Naive thymus-derived CD4-positive, alpha-beta T cell (primary cell): ENCODE measurements at regions not wholly inside any gene's neighbourhood (a gene's known extent, or its start where the extent isn't known, plus 50 kb on each side); places are given as distances from the start of the nearest gene placed in this dataset.
A peak's percentile ranks its signal among the peaks of the same experiment; 100 is the strongest.

ENCODE experiments used
- ATAC-seq: fragments of 150-1000 bp; cut with Tn5 transposase; 2 replicates; pipeline ENCODE4 v1.10.0; 2021; ENCODE audit warnings: mild to moderate bottlenecking, moderate library complexity
- CTCF ChIA-PET: fragments of 350-600 bp; sonication (Branson Sonifier 250); formaldehyde crosslinking; loops from one replicate; lab custom pipeline; 2021; ENCODE audit warnings: antibody characterized with exemption; lab: Charles Lee
- POLR2A ChIA-PET: fragments of 350-600 bp; sonication (Branson Sonifier 250); formaldehyde crosslinking; loops from one replicate; lab custom pipeline; 2021; ENCODE audit warnings: antibody characterized with exemption, inconsistent platforms; lab: Charles Lee
- DNase-seq, 9 donors: peaks; one replicate each; pipeline versions ENCODE4 v3.0.0 to v3.0.0-alpha.2; 2020 to 2022; ENCODE audit warnings: mixed read lengths in 1 of 9
- H3K27ac ChIP-seq: one replicate; pipeline ENCODE4 v1.7.0; 2013; ENCODE audit warnings: mild to moderate bottlenecking, low read depth, low read length, moderate library complexity
- H3K27me3 ChIP-seq, 2 donors: one replicate each; pipeline ENCODE4 v1.7.0; 2013; ENCODE audit warnings: low read length in 2 of 2, mild to moderate bottlenecking in 2 of 2, moderate library complexity in 2 of 2; ENCODE audit not compliant: control insufficient read depth in 2 of 2, insufficient read depth in 2 of 2
- H3K36me3 ChIP-seq, 3 experiments: 1 replicate in 2 of 3; 2 replicates in 1 of 3; pipeline ENCODE4 v1.7.0; 2013; ENCODE audit warnings: low read length in 3 of 3, mild to moderate bottlenecking in 3 of 3, moderate library complexity in 1 of 3; ENCODE audit not compliant: insufficient read depth in 3 of 3, control insufficient read depth in 2 of 3
- H3K4me1 ChIP-seq, 2 donors: one replicate each; pipeline ENCODE4 v1.7.0; 2013; ENCODE audit warnings: low read length in 2 of 2, mild to moderate bottlenecking in 2 of 2, moderate library complexity in 1 of 2; ENCODE audit not compliant: control insufficient read depth in 2 of 2, insufficient read depth in 2 of 2
- H3K4me3 ChIP-seq: 2 replicates; pipeline ENCODE4 v1.7.0; 2013; ENCODE audit warnings: mild to moderate bottlenecking, low read length
- H3K9me3 ChIP-seq, 3 experiments: 1 replicate in 2 of 3; 2 replicates in 1 of 3; pipeline ENCODE4 v1.7.0; 2013; ENCODE audit warnings: low read length in 3 of 3; ENCODE audit not compliant: control insufficient read depth in 2 of 3
- H3K27ac Mint-ChIP-seq, 9 donors: one replicate each; pipeline ENCODE4 v1.8.0; 2020 to 2022; ENCODE audit warnings: mixed read lengths in 9 of 9, mild to moderate bottlenecking in 8 of 9, moderate library complexity in 5 of 9, inconsistent platforms in 2 of 9
- H3K27me3 Mint-ChIP-seq, 5 donors: one replicate each; pipeline ENCODE4 v1.8.0; 2021 to 2022; ENCODE audit warnings: mixed read lengths in 5 of 5, mild to moderate bottlenecking in 1 of 5
- H3K36me3 Mint-ChIP-seq, 5 donors: one replicate each; pipeline ENCODE4 v1.8.0; 2020 to 2022; ENCODE audit warnings: mixed read lengths in 5 of 5, mild to moderate bottlenecking in 3 of 5, inconsistent platforms in 1 of 5
- H3K4me1 Mint-ChIP-seq, 7 donors: one replicate each; pipeline ENCODE4 v1.8.0; 2020 to 2022; ENCODE audit warnings: mixed read lengths in 7 of 7, mild to moderate bottlenecking in 3 of 7, inconsistent platforms in 1 of 7
- H3K4me3 Mint-ChIP-seq, 10 donors: one replicate each; pipeline ENCODE4 v1.8.0; 2020 to 2022; ENCODE audit warnings: mild to moderate bottlenecking in 10 of 10, mixed read lengths in 10 of 10, moderate library complexity in 6 of 10, inconsistent platforms in 2 of 10
- H3K9me3 Mint-ChIP-seq, 11 donors: one replicate each; pipeline ENCODE4 v1.8.0; 2020 to 2022; ENCODE audit warnings: mixed read lengths in 11 of 11, mild to moderate bottlenecking in 4 of 11, inconsistent platforms in 1 of 11, moderate library complexity in 1 of 11
- intact Hi-C, 2 donors: fragments of 100-400 bp; cut with micrococcal nuclease; formaldehyde crosslinking; loops; one replicate each; pipeline ENCODE4 v1.15.1; 2023

DNA sequence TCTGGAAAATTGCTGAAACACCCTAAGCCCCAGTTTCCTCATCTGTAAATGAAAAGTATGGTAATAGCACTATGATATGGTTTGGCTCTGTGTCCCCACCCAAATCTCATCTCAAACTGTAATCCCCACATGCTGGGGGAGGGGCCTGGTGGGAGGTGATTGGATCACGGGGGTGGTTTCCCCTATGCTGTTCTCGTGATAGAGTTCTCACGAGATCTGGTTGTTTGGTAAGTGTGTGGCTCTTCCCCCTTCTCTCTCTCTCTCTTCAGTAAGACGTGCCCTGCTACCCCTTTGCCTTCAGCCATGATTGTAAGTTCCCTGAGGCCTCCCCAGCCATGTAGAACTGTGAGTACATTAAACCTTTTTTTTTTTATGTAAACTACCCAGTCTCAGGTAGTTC, 490.7 kb downstream of the TMEM114 start:
- H3K4me1 Mint-ChIP-seq: no peaks in the 10 kb centered on the region
- ATAC-seq (no peak), DNase-seq (no peak)
- H3K4me3 ChIP-seq: no peak overlapping the region
- H3K27me3 Mint-ChIP-seq: no peaks in the 10 kb centered on the region
- ChIA-PET POLR2A (no interaction called here), CTCF (no interaction called here)
- H3K27me3 ChIP-seq: no peaks in the 10 kb centered on the region
- H3K9me3 Mint-ChIP-seq: peaks cover 7 to 33% (median 14%) of the 10 kb centered on the region in 11 donors
- intact Hi-C loops: no loop called here
- H3K27ac Mint-ChIP-seq: no peak overlapping the region
- no peaks in the 10 kb centered on the region for H3K4me1 ChIP-seq
- no peaks in the 10 kb centered on the region for H3K36me3 Mint-ChIP-seq
- no peak overlapping the region for H3K4me3 Mint-ChIP-seq
- no peaks in the 10 kb centered on the region for H3K36me3 ChIP-seq
- no peak overlapping the region for H3K27ac ChIP-seq
- H3K9me3 ChIP-seq: no peaks in the 10 kb centered on the region

DNA sequence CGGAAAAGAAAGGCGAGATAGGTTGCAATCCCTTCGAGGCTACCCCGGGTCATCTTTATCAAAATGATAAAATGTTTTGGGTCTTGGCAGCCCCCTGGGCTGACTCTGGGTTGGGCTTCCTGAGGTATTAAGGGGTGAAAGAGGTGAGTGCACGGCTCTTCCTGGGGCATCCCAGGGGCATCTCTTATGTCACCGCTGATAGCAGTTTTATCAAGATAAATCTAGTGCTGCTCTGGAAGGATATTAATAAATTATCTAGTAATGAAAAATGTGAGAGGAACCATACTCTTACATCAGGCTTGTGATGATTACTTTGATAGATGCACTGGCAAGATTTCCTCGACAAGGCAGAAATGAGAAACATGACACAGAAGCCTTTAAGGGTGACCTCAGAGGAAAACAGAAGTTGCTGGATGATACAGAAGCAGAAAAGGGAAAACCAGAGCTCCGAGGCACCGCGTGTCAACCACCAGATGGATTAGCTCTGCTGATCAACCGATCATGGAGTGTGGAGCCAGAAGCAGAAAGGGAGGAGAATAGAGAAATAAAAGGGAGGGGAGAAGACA, 491.3 kb downstream of the TMEM114 start:
- Mint-ChIP-seq H3K27ac (peak overlapping the region in 1 of 9 donors; percentile 23), H3K27me3 (no peaks in the 10 kb centered on the region), H3K36me3 (no peaks in the 10 kb centered on the region), H3K9me3 (peaks cover 7 to 34% (median 15%) of the 10 kb centered on the region in 11 donors), H3K4me3 (no peak overlapping the region), H3K4me1 (no peaks in the 10 kb centered on the region)
- intact Hi-C loops: no loop called here
- no peaks in the 10 kb centered on the region for H3K9me3 ChIP-seq
- CTCF ChIA-PET: no interaction called here
- POLR2A ChIA-PET: no interaction called here
- H3K36me3 ChIP-seq: no peaks in the 10 kb centered on the region
- H3K4me3 ChIP-seq: no peak overlapping the region
- no peaks in the 10 kb centered on the region for H3K27me3 ChIP-seq
- H3K4me1 ChIP-seq: no peaks in the 10 kb centered on the region
- ATAC-seq (no peak), DNase-seq (no peak)
- H3K27ac ChIP-seq: no peak overlapping the region

DNA sequence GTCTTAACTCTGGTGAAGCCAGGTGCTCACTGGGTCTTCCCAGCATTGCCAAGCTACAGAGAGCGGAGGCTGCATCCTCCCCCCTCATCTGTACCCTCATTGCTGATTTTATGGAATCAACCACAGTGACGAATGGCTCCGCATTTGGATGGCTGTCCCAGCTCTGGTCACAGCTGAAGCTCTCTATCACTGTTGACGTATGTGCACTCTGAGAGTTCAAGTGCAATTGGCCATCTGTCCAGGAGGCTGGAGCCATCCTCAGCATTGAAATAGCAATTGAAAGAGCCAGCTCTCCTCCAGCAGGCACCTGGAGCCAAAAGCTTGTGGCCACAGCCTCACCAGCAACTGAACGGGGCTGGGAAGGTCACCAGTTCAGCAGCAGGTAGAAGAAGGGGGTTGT, 494.1 kb downstream of the TMEM114 start:
- Histone ChIP-seq H3K4me1 (no peaks in the 10 kb centered on the region), H3K9me3 (no peaks in the 10 kb centered on the region), H3K27ac (no peak overlapping the region), H3K27me3 (no peaks in the 10 kb centered on the region), H3K4me3 (no peak overlapping the region), H3K36me3 (no peaks in the 10 kb centered on the region)
- intact Hi-C loops: no loop called here
- no peak overlapping the region for H3K27ac Mint-ChIP-seq
- no peaks in the 10 kb centered on the region for H3K4me1 Mint-ChIP-seq
- DNase-seq (no peak), ATAC-seq (no peak)
- peaks cover 9 to 25% (median 15%) of the 10 kb centered on the region in 11 donors for H3K9me3 Mint-ChIP-seq
- no peaks in the 10 kb centered on the region for H3K36me3 Mint-ChIP-seq
- ChIA-PET POLR2A (no interaction called here), CTCF (no interaction called here)
- no peak overlapping the region for H3K4me3 Mint-ChIP-seq
- H3K27me3 Mint-ChIP-seq: no peaks in the 10 kb centered on the region

DNA sequence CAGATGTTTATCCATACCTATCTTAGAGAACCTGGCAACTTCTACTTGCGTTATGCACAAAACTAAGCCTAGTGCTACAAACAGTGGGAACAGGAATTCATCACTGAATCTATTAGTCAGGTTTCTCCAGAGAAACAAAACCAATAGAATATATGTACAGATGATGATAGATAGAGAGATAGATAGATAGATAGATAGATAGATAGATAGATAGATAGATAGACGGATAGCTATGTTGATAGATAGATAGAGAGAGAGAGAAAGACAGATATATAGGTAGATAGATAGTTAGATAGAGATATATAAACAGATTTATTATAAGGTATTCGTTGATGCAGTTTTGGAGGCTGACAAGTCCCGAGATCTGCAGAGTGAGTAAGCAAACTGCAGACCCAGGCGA, 495.6 kb downstream of the TMEM114 start:
- H3K27ac Mint-ChIP-seq: no peak overlapping the region
- Histone ChIP-seq H3K27ac (no peak overlapping the region), H3K4me1 (no peaks in the 10 kb centered on the region), H3K27me3 (no peaks in the 10 kb centered on the region), H3K4me3 (no peak overlapping the region), H3K36me3 (no peaks in the 10 kb centered on the region), H3K9me3 (no peaks in the 10 kb centered on the region)
- no peaks in the 10 kb centered on the region for H3K36me3 Mint-ChIP-seq
- H3K4me3 Mint-ChIP-seq: no peak overlapping the region
- no peaks in the 10 kb centered on the region for H3K27me3 Mint-ChIP-seq
- H3K4me1 Mint-ChIP-seq: no peaks in the 10 kb centered on the region
- intact Hi-C loops: no loop called here
- ATAC-seq (no peak), DNase-seq (no peak)
- ChIA-PET POLR2A (no interaction called here), CTCF (no interaction called here)
- H3K9me3 Mint-ChIP-seq: peaks cover 5 to 23% (median 14%) of the 10 kb centered on the region in 11 donors

DNA sequence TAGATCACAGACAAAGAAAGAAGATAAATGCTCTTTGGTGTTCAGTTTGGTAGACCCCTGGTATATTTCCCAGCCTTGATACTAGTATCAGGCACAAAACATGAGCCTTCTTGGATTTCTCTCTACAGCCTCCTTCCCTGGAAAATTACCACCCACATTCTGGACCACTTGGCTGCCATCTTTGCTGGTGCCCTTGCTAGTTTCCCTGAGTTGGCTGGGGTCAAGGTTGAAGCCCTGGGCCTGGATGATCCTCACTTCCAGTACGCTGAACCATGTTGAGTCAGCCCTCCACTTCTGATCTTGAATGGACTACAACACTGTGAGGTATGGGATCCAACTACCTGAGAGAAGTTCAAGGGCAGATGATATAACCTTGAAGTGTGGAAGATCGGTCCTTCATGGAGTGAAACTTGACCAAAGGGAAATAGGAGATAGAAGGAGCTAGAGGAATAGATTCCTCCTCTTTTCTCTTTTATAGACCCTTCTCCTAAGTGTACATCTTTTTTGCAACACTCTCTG, 501.4 kb downstream of the TMEM114 start:
- no peaks in the 10 kb centered on the region for H3K36me3 Mint-ChIP-seq
- no peaks in the 10 kb centered on the region for H3K4me1 Mint-ChIP-seq
- H3K27ac Mint-ChIP-seq: no peak overlapping the region
- ChIA-PET CTCF (no interaction called here), POLR2A (no interaction called here)
- Histone ChIP-seq H3K27ac (no peak overlapping the region), H3K27me3 (no peaks in the 10 kb centered on the region), H3K4me1 (no peaks in the 10 kb centered on the region), H3K36me3 (no peaks in the 10 kb centered on the region), H3K9me3 (no peaks in the 10 kb centered on the region), H3K4me3 (no peak overlapping the region)
- intact Hi-C loops: no loop called here
- DNase-seq (no peak), ATAC-seq (no peak)
- H3K27me3 Mint-ChIP-seq: peaks cover 0 to 3% (median 0%) of the 10 kb centered on the region in 5 donors
- no peak overlapping the region for H3K4me3 Mint-ChIP-seq
- peaks cover 0 to 18% (median 6%) of the 10 kb centered on the region in 11 donors for H3K9me3 Mint-ChIP-seq

DNA sequence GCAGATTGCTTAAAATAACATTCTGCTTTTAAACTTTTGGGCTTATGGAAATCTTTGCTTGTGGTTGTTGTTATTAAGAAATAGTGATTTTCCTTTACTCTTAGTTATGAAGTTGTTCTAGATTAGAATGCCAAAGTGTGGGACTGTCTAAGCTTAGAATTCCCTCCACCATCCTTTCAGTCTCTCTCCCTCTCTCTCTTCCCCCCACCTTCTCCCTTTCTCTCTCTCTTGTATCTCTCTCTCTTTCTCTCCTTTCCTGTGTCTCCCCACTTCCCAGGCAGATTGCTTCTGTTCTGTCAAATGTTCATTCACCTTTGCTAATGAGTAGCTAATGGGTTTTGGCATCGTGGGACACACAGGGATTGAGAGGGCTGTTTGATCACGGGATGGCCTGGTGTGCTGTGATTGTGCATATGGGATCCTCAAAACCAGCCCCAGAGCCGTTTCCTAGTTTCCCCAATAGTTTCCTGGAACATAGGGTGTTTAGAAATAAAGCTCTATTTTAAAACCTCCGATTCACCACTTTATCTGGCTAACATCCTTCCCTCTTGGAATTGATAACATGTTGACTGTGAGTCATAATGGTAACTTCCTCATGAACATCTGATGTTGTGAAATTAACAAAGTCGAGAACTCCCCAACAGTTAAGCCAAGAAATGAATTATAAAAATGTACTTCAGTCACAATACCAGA, 502.6 kb downstream of the TMEM114 start:
- ChIA-PET CTCF (no interaction called here), POLR2A (no interaction called here)
- Histone ChIP-seq H3K4me3 (no peak overlapping the region), H3K4me1 (no peaks in the 10 kb centered on the region), H3K9me3 (no peaks in the 10 kb centered on the region), H3K27ac (no peak overlapping the region), H3K27me3 (no peaks in the 10 kb centered on the region), H3K36me3 (no peaks in the 10 kb centered on the region)
- Mint-ChIP-seq H3K27me3 (peaks cover 0 to 3% (median 0%) of the 10 kb centered on the region in 5 donors), H3K27ac (no peak overlapping the region), H3K9me3 (peaks cover 0 to 18% (median 6%) of the 10 kb centered on the region in 11 donors), H3K36me3 (no peaks in the 10 kb centered on the region), H3K4me1 (no peaks in the 10 kb centered on the region), H3K4me3 (no peak overlapping the region)
- intact Hi-C loops: no loop called here
- ATAC-seq (no peak), DNase-seq (no peak)

DNA sequence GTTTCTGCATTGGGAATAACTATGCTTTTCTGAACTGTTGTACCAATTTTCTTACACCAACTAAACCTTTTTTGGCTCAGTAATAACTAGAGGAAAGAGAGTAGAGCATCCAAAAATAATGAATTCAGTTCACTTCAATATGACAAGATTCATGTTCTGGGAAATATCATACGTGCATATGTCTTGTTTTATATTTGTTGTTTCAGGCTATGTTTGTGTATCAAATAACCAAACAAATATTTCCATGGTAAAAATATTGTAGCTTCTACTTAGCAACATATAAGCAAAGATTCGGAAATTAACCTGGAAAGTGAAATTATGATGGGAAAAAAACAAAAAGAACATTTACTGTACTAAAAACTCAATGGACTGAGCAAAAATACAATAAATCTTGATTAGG, 503.2 kb downstream of the TMEM114 start:
- CTCF ChIA-PET: no interaction called here
- no peaks in the 10 kb centered on the region for H3K27me3 ChIP-seq

More for the DNA sequence above, 503.2 kb downstream of the TMEM114 start:
- no peaks in the 10 kb centered on the region for H3K36me3 ChIP-seq
- H3K9me3 ChIP-seq: no peaks in the 10 kb centered on the region
- POLR2A ChIA-PET: no interaction called here
- H3K4me3 Mint-ChIP-seq: no peak overlapping the region
- no peaks in the 10 kb centered on the region for H3K4me1 ChIP-seq
- no peaks in the 10 kb centered on the region for H3K36me3 Mint-ChIP-seq
- ATAC-seq (no peak), DNase-seq (no peak)
- no peak overlapping the region for H3K27ac ChIP-seq
- intact Hi-C loops: no loop called here
- H3K4me3 ChIP-seq: no peak overlapping the region
- H3K27ac Mint-ChIP-seq: no peak overlapping the region
- peaks cover 0 to 3% (median 0%) of the 10 kb centered on the region in 5 donors for H3K27me3 Mint-ChIP-seq
- H3K9me3 Mint-ChIP-seq: peaks cover 0 to 19% (median 6%) of the 10 kb centered on the region in 11 donors
- H3K4me1 Mint-ChIP-seq: no peaks in the 10 kb centered on the region
